HCT116 (cell line): ENCODE measurements at regions not wholly inside any gene's neighbourhood (a gene's known extent, or its start where the extent isn't known, plus 50 kb on each side); places are given as distances from the start of the nearest gene placed in this dataset.

ENCODE experiments used
- ATAC-seq: fragments of 200-7000 bp; cut with Tn5 transposase; 2 replicates; pipeline ENCODE4 v1.9.1; 2020; ENCODE audit warnings: mild to moderate bottlenecking, moderate library complexity
- BruUV-seq: library from RNA; stranded (reverse); fragments of 400-500 nt; replicated peaks from 2 replicates; lab custom pipeline; 2021; lab: Mats Ljungman, UMichigan
- CTCF ChIA-PET: fragments of 300-600 bp; sonication (Branson Sonifier 250); formaldehyde crosslinking; loops from one replicate; lab custom pipeline; 2021; ENCODE audit warnings: antibody characterized with exemption; lab: Charles Lee
- POLR2A ChIA-PET: fragments of 300-600, 350-600 bp; sonication (Branson Sonifier 250); formaldehyde crosslinking; loops from one replicate; lab custom pipeline; 2021; ENCODE audit warnings: antibody characterized with exemption; lab: Charles Lee
- RAD21 ChIA-PET, 2 experiments: fragments of 300-600 bp; sonication (Branson Sonifier 250); formaldehyde crosslinking; loops; one replicate each; lab custom pipeline; 2023; ENCODE audit warnings: low total read pairs in 2 of 2; ENCODE audit not compliant: uncharacterized antibody in 2 of 2, unreplicated experiment in 2 of 2, low non-redundant PET in 1 of 2; lab: Charles Lee
- DNase-seq: peaks from one replicate; pipeline ENCODE4 v3.0.0-alpha.2; 2010; ENCODE audit warnings: low read depth, low spot score
- H2AFZ ChIP-seq: fragments of 200-600 bp; shearing (Covaris generic), sonication (generic); 2 replicates; pipeline ENCODE4 v1.6.1; 2017; ENCODE audit warnings: low read depth, mixed run types, mixed read lengths, antibody characterized with exemption, low read length; ENCODE audit not compliant: poor library complexity, severe bottlenecking
- H3K27ac ChIP-seq: 2 replicates; pipeline ENCODE4 v1.5.1; 2012; ENCODE audit warnings: low read depth, low read length
- H3K27me3 ChIP-seq: fragments of 200-600 bp; sonication (generic); 2 replicates; pipeline ENCODE4 v1.6.1; 2016; ENCODE audit warnings: mixed run types, low read length, mixed read lengths; ENCODE audit not compliant: insufficient read depth
- H3K36me3 ChIP-seq, 2 experiments: fragments of 200-500 bp in 1 of 2; fragments of 200-600 bp in 1 of 2; sonication (Bioruptor generic) in 1 of 2; sonication (generic) in 1 of 2; 2 replicates each; pipeline versions ENCODE4 v1.5.1 to v1.6.1; 2014 to 2016; ENCODE audit warnings: low read length in 2 of 2, inconsistent platforms in 1 of 2, mixed read lengths in 1 of 2, mixed run types in 1 of 2; ENCODE audit not compliant: insufficient read depth in 2 of 2, control insufficient read depth in 1 of 2
- H3K4me1 ChIP-seq, 2 experiments: fragments of 200-600 bp in 1 of 2; sonication (generic) in 1 of 2; 2 replicates each; pipeline versions ENCODE4 v1.5.1 to v1.6.1; 2012 to 2017; ENCODE audit warnings: low read length in 2 of 2, inconsistent platforms in 1 of 2, mild to moderate bottlenecking in 1 of 2, mixed read lengths in 1 of 2, mixed run types in 1 of 2, moderate library complexity in 1 of 2; ENCODE audit not compliant: insufficient read depth in 2 of 2, control insufficient read depth in 1 of 2
- H3K4me2 ChIP-seq: fragments of 200-600 bp; sonication (generic); 2 replicates; pipeline ENCODE4 v1.6.1; 2017; ENCODE audit warnings: mixed run types, low read length, mixed read lengths
- H3K4me3 ChIP-seq, 2 experiments: fragments of 200-600 bp in 1 of 2; sonication (generic) in 1 of 2; replicated peaks in 1 of 2; 2 replicates each; pipeline ENCODE4 v1.5.1; 2011 to 2016; ENCODE audit warnings: low read length in 2 of 2, control low read depth in 1 of 2, low read depth in 1 of 2, mild to moderate bottlenecking in 1 of 2, mixed read lengths in 1 of 2, mixed run types in 1 of 2
- H3K79me2 ChIP-seq: fragments of 200-600 bp; sonication (generic); 2 replicates; pipeline ENCODE4 v1.6.1; 2017; ENCODE audit warnings: mild to moderate bottlenecking, mixed run types, low read length, moderate library complexity, mixed read lengths; ENCODE audit not compliant: insufficient read depth
- H3K9ac ChIP-seq: fragments of 200-600 bp; sonication (generic); 2 replicates; pipeline ENCODE4 v1.6.1; 2016; ENCODE audit warnings: low read length, mixed read lengths
- H3K9me2 ChIP-seq: fragments of 200-600 bp; sonication (generic), shearing (Covaris generic); 2 replicates; pipeline ENCODE4 v1.6.1; 2017; ENCODE audit warnings: mixed run types, mild to moderate bottlenecking, moderate library complexity; ENCODE audit not compliant: insufficient read depth
- H3K9me3 ChIP-seq, 2 experiments: fragments of 200-500 bp in 1 of 2; fragments of 200-600 bp in 1 of 2; sonication (Bioruptor generic) in 1 of 2; sonication (generic) in 1 of 2; 2 replicates each; pipeline ENCODE4 v1.6.1; 2014 to 2017; ENCODE audit warnings: low read length in 2 of 2, mixed read lengths in 2 of 2, inconsistent platforms in 1 of 2, low read depth in 1 of 2, mild to moderate bottlenecking in 1 of 2, mixed run types in 1 of 2, moderate library complexity in 1 of 2; ENCODE audit not compliant: control insufficient read depth in 1 of 2, insufficient read depth in 1 of 2
- H4K20me1 ChIP-seq: fragments of 200-600 bp; sonication (generic), shearing (Covaris generic); 2 replicates; pipeline ENCODE4 v1.6.1; 2017; ENCODE audit warnings: mixed run types, mild to moderate bottlenecking, moderate library complexity; ENCODE audit not compliant: insufficient read depth
- ATF3 ChIP-seq: IDR thresholded peaks from 2 replicates; pipeline ENCODE4 v1.6.1; 2012
- CBX3 ChIP-seq: IDR thresholded peaks from 2 replicates; pipeline ENCODE4 v1.6.1; 2012; ENCODE audit warnings: low read depth
- CEBPB ChIP-seq: IDR thresholded peaks from 2 replicates; pipeline ENCODE4 v1.6.1; 2012; ENCODE audit warnings: low read depth
- CTCF ChIP-seq, 3 experiments: fragments of 200-600 bp in 1 of 3; sonication (generic) in 1 of 3; IDR thresholded peaks in 2 of 3; conservative IDR thresholded peaks in 1 of 3; 2 replicates each; pipeline ENCODE4 v1.5.1; 2012 to 2017; ENCODE audit warnings: low read depth in 2 of 3, low read length in 2 of 3, antibody characterized with exemption in 1 of 3, borderline replicate concordance in 1 of 3, control low read depth in 1 of 3, mild to moderate bottlenecking in 1 of 3, mixed read lengths in 1 of 3, mixed run types in 1 of 3, moderate library complexity in 1 of 3; ENCODE audit not compliant: insufficient read depth in 1 of 3
- EGR1 ChIP-seq: IDR thresholded peaks from 2 replicates; pipeline ENCODE4 v1.6.1; 2012; ENCODE audit warnings: low read depth
- EZH2 ChIP-seq: fragments of 200-600 bp; sonication (generic); IDR thresholded peaks from 2 replicates; pipeline ENCODE4 v1.6.1; 2017; ENCODE audit warnings: antibody characterized with exemption, mixed run types
- FOSL1 ChIP-seq: IDR thresholded peaks from 2 replicates; pipeline ENCODE4 v1.6.1; 2012; ENCODE audit warnings: low read depth
- JUND ChIP-seq: IDR thresholded peaks from 2 replicates; pipeline ENCODE4 v1.6.1; 2012
- MAX ChIP-seq: IDR thresholded peaks from 2 replicates; pipeline ENCODE4 v1.6.1; 2012
- POLR2A ChIP-seq: IDR thresholded peaks from 2 replicates; pipeline ENCODE4 v1.7.0; 2011; ENCODE audit warnings: borderline replicate concordance; ENCODE audit not compliant: insufficient read depth, insufficient read length; ENCODE audit errors: extremely low read depth
- POLR2AphosphoS5 ChIP-seq: IDR thresholded peaks from 2 replicates; pipeline ENCODE4 v1.6.1; 2011; ENCODE audit warnings: mild to moderate bottlenecking, low read depth, low read length, moderate library complexity
- SP1 ChIP-seq: IDR thresholded peaks from 2 replicates; pipeline ENCODE4 v1.6.1; 2012; ENCODE audit warnings: low read depth
- SRF ChIP-seq: IDR thresholded peaks from 2 replicates; pipeline ENCODE4 v1.6.1; 2012; ENCODE audit warnings: low read depth
- TCF7L2 ChIP-seq: IDR thresholded peaks from 2 replicates; pipeline ENCODE4 v1.7.0; 2011; ENCODE audit warnings: borderline replicate concordance, inconsistent platforms; ENCODE audit not compliant: insufficient read depth, insufficient read length; ENCODE audit errors: extremely low read depth
- YY1 ChIP-seq: IDR thresholded peaks from 2 replicates; pipeline ENCODE4 v1.6.1; 2011; ENCODE audit warnings: low read length, low read depth, moderate library complexity, mild to moderate bottlenecking; ENCODE audit not compliant: insufficient replicate concordance; ENCODE audit errors: extremely low read depth
- ZFX ChIP-seq: fragments of 450-650 bp; IDR thresholded peaks from 2 replicates; pipeline ENCODE4 v1.6.1; 2017
- ZNF274 ChIP-seq: fragments of 200-500 bp; sonication (Bioruptor generic); IDR thresholded peaks from 2 replicates; pipeline ENCODE4 v1.6.1; 2014; ENCODE audit warnings: mild to moderate bottlenecking, low read depth, low read length, inconsistent platforms
- intact Hi-C: fragments of 100-400 bp; cut with micrococcal nuclease; formaldehyde crosslinking; loops from 2 replicates; pipeline ENCODE4 v1.10.0; 2022

- intact Hi-C loops: no loop called here
- CTCF ChIA-PET: no interaction called here
- no peaks in the 10 kb centered on the region for H3K27me3 ChIP-seq
These were observed 280.5 kb upstream of the PPP2R2D start for GRCh38 chr10:131620314-131620713.

More at GRCh38 chr10:131620314-131620713, 280.5 kb upstream of the PPP2R2D start:
- H2AFZ ChIP-seq: no peak overlapping the region
- ChIA-PET POLR2A (no interaction called here), RAD21 (no interaction called here)
- ATAC-seq: no peak
- H4K20me1 ChIP-seq: no peaks in the 10 kb centered on the region
- H3K4me1 ChIP-seq: peaks cover 0 to 12% of the 10 kb centered on the region in 2 experiments; a peak in 2 of 4 replicates
- DNase-seq: no peak
- no peak overlapping the region for H3K9ac ChIP-seq
- no peaks in the 10 kb centered on the region for H3K9me2 ChIP-seq
- no peak overlapping the region for H3K4me3 ChIP-seq
- TF ChIP-seq POLR2AphosphoS5 (no peak), POLR2A (no peak), MAX (no peak), SRF (no peak), YY1 (no peak), CTCF (IDR thresholded peaks at IDR 0.05 in 2 of 3, conservative IDR thresholded peaks at IDR 0.05 in 1 of 3; ENCODE audit: borderline replicate concordance in 1 of 3, insufficient read depth in 1 of 3, low read depth in 2 of 3, low read length in 2 of 3) (no peak), ZFX (no peak), SP1 (no peak), CEBPB (no peak), ATF3 (no peak), FOSL1 (no peak), CBX3 (no peak), TCF7L2 (no peak), EZH2 (no peak), JUND (no peak), ZNF274 (no peak), EGR1 (no peak)
- H3K4me2 ChIP-seq: no peak overlapping the region
- H3K79me2 ChIP-seq: no peaks in the 10 kb centered on the region
- H3K27ac ChIP-seq: no peak overlapping the region
- no peaks in the 10 kb centered on the region for H3K9me3 ChIP-seq
- H3K36me3 ChIP-seq: no peaks in the 10 kb centered on the region
- no TSS peak for BruUV-seq
